Vagina (tissue), 2 donors: ENCODE measurements at regions not wholly inside any gene's neighbourhood (a gene's known extent, or its start where the extent isn't known, plus 50 kb on each side); places are given as distances from the start of the nearest gene placed in this dataset.

Source experiments
- DNase-seq, 2 donors: peaks; one replicate each; pipeline ENCODE4 v3.0.0-alpha.2; 2017; ENCODE audit errors: extremely low spot score in 2 of 2
- H3K27ac ChIP-seq: fragments of 200-600 bp; sonication (generic); one replicate; pipeline ENCODE4 v1.5.1; 2019
- H3K27me3 ChIP-seq: fragments of 200-600 bp; sonication (generic); one replicate; pipeline ENCODE4 v1.5.1; 2019
- H3K36me3 ChIP-seq, 2 donors: fragments of 200-600 bp; sonication (generic); one replicate each; pipeline ENCODE4 v1.5.1; 2017 to 2019
- H3K4me1 ChIP-seq: fragments of 200-600 bp; sonication (generic); one replicate; pipeline ENCODE4 v1.5.1; 2019
- H3K4me3 ChIP-seq, 2 donors: fragments of 200-600 bp; sonication (generic); 1 replicate in 1 of 2; 2 replicates in 1 of 2; pipeline ENCODE4 v1.5.1; 2016 to 2019
- H3K9me3 ChIP-seq: fragments of 200-600 bp; sonication (generic); one replicate; pipeline ENCODE4 v1.5.1; 2019
- CTCF ChIP-seq, 3 experiments: fragments of 450-650 bp in 2 of 3; fragments of 200-600 bp in 1 of 3; sonication (generic) in 1 of 3; IDR thresholded peaks; one replicate each; pipeline ENCODE4 v1.5.1; 2017 to 2019; ENCODE audit warnings: antibody characterized with exemption in 3 of 3, mild to moderate bottlenecking in 2 of 3, moderate library complexity in 2 of 3
- POLR2A ChIP-seq, 2 donors: fragments of 450-650 bp; IDR thresholded peaks; one replicate each; pipeline ENCODE4 v1.6.1; 2017; ENCODE audit warnings: antibody characterized with exemption in 2 of 2, mild to moderate bottlenecking in 2 of 2, moderate library complexity in 2 of 2
- POLR2AphosphoS5 ChIP-seq, 2 donors: sonication (generic); formaldehyde crosslinking; IDR thresholded peaks; one replicate each; pipeline ENCODE4 v1.9.0; 2017; ENCODE audit warnings: antibody characterized with exemption in 2 of 2, mild to moderate bottlenecking in 2 of 2, low read depth in 1 of 2; ENCODE audit not compliant: insufficient read depth in 1 of 2
- intact Hi-C: fragments of 100-400 bp; cut with DNase I; formaldehyde crosslinking; loops from one replicate; pipeline ENCODE4 v1.15.1; 2023

GRCh38 chr16:80344570-80344969 is 196.2 kb upstream of the DYNLRB2 start:
- no peaks in the 10 kb centered on the region for H3K27me3 ChIP-seq

GRCh38 chr16:80341263-80341662 is 199.5 kb upstream of the DYNLRB2 start:
- no peak for DNase-seq
- TF ChIP-seq POLR2AphosphoS5 (IDR thresholded peaks at IDR 0.05; ENCODE audit: insufficient read depth in 1 of 2, low read depth in 1 of 2), result no peak
- no peak for TF ChIP-seq POLR2A (IDR thresholded peaks at IDR 0.05)
- H3K4me1 ChIP-seq, result no peaks in the 10 kb centered on the region
- H3K4me3 ChIP-seq, result no peak overlapping the region
- H3K27ac ChIP-seq, result no peak overlapping the region
- intact Hi-C loops, result no loop called here
- no peaks in the 10 kb centered on the region for H3K36me3 ChIP-seq
- no peaks in the 10 kb centered on the region for H3K27me3 ChIP-seq
- no peaks in the 10 kb centered on the region for H3K9me3 ChIP-seq

More at GRCh38 chr16:80344570-80344969, 196.2 kb upstream of the DYNLRB2 start:
- DNase-seq, result peak in 1 of 2 donors; percentile 72
- peaks cover 8% of the 10 kb centered on the region for H3K4me1 ChIP-seq
- intact Hi-C loops, result no loop called here
- no peak overlapping the region for H3K4me3 ChIP-seq
- no peaks in the 10 kb centered on the region for H3K9me3 ChIP-seq
- H3K27ac ChIP-seq, result no peak overlapping the region
- TF ChIP-seq POLR2A (IDR thresholded peaks at IDR 0.05), result no peak
- no peak for TF ChIP-seq POLR2AphosphoS5 (IDR thresholded peaks at IDR 0.05; ENCODE audit: insufficient read depth in 1 of 2, low read depth in 1 of 2)
- no peak for TF ChIP-seq CTCF (IDR thresholded peaks at IDR 0.05)
- H3K36me3 ChIP-seq, result no peaks in the 10 kb centered on the region

- H3K27ac ChIP-seq, result no peak overlapping the region
- H3K27me3 ChIP-seq, result no peaks in the 10 kb centered on the region
- no peak for TF ChIP-seq CTCF (IDR thresholded peaks at IDR 0.05)
- TF ChIP-seq POLR2A (IDR thresholded peaks at IDR 0.05), result no peak
- TF ChIP-seq POLR2AphosphoS5 (IDR thresholded peaks at IDR 0.05; ENCODE audit: insufficient read depth in 1 of 2, low read depth in 1 of 2), result no peak
- no peak for DNase-seq
- no peaks in the 10 kb centered on the region for H3K9me3 ChIP-seq
- no peaks in the 10 kb centered on the region for H3K36me3 ChIP-seq
- H3K4me3 ChIP-seq, result no peak overlapping the region
- no peaks in the 10 kb centered on the region for H3K4me1 ChIP-seq
- intact Hi-C loops, result no loop called here
Measured at GRCh38 chr16:80337786-80338185, 203.0 kb upstream of the DYNLRB2 start.

- Histone ChIP-seq H3K27me3 (no peaks in the 10 kb centered on the region), H3K36me3 (no peaks in the 10 kb centered on the region), H3K9me3 (no peaks in the 10 kb centered on the region), H3K27ac (no peak overlapping the region), H3K4me3 (no peak overlapping the region), H3K4me1 (no peaks in the 10 kb centered on the region)
- DNase-seq, result no peak
- TF ChIP-seq POLR2AphosphoS5 (IDR thresholded peaks at IDR 0.05; ENCODE audit: insufficient read depth in 1 of 2, low read depth in 1 of 2) (no peak), POLR2A (IDR thresholded peaks at IDR 0.05) (no peak), CTCF (IDR thresholded peaks at IDR 0.05) (no peak)
- intact Hi-C loops, result no loop called here
Measured at GRCh38 chr16:80330803-80331202, 210.0 kb upstream of the DYNLRB2 start.

GRCh38 chr16:80330150-80330549 is 210.6 kb upstream of the DYNLRB2 start:
- Histone ChIP-seq H3K27ac (no peak overlapping the region), H3K36me3 (no peaks in the 10 kb centered on the region), H3K4me3 (no peak overlapping the region), H3K27me3 (no peaks in the 10 kb centered on the region), H3K9me3 (no peaks in the 10 kb centered on the region), H3K4me1 (no peaks in the 10 kb centered on the region)
- intact Hi-C loops, result no loop called here
- DNase-seq, result no peak
- no peak for TF ChIP-seq CTCF (IDR thresholded peaks at IDR 0.05)
- no peak for TF ChIP-seq POLR2A (IDR thresholded peaks at IDR 0.05)
- TF ChIP-seq POLR2AphosphoS5 (IDR thresholded peaks at IDR 0.05; ENCODE audit: insufficient read depth in 1 of 2, low read depth in 1 of 2), result no peak
